GM12878 (cell line): ENCODE measurements at regions not wholly inside any gene's neighbourhood (a gene's known extent, or its start where the extent isn't known, plus 50 kb on each side); places are given as distances from the start of the nearest gene placed in this dataset.

Experiments used
- BACH1 ChIP-seq: fragments of 450-650 bp; IDR thresholded peaks from 2 replicates; pipeline ENCODE4 v1.6.1; 2017; ENCODE audit warnings: mild to moderate bottlenecking, borderline replicate concordance
- CBX5 ChIP-seq: sonication (generic); IDR thresholded peaks from 2 replicates; pipeline ENCODE4 v1.6.1; 2016; ENCODE audit warnings: low read depth, moderate library complexity, mild to moderate bottlenecking, inconsistent platforms
- JUND ChIP-seq: IDR thresholded peaks from 2 replicates; pipeline ENCODE4 v1.6.1; 2012; ENCODE audit warnings: low read depth, mild to moderate bottlenecking, low read length, improper control_type of control experiment, moderate library complexity
- KLF5 ChIP-seq: fragments of 450-650 bp; IDR thresholded peaks from 2 replicates; pipeline ENCODE4 v1.6.1; 2014; ENCODE audit warnings: mild to moderate bottlenecking; ENCODE audit not compliant: partially characterized antibody
- LARP7 ChIP-seq: fragments of 450-650 bp; IDR thresholded peaks from 2 replicates; pipeline ENCODE4 v1.6.1; 2017; ENCODE audit warnings: mild to moderate bottlenecking
- MTA2 ChIP-seq: fragments of 450-650 bp; IDR thresholded peaks from 2 replicates; pipeline ENCODE4 v1.6.1; 2016; ENCODE audit warnings: low read depth, mild to moderate bottlenecking, moderate library complexity
- MTA3 ChIP-seq: IDR thresholded peaks from 2 replicates; pipeline ENCODE4 v1.6.1; 2012; ENCODE audit warnings: low read length, inconsistent platforms, borderline replicate concordance
- MYC ChIP-seq: IDR thresholded peaks from 2 replicates; pipeline ENCODE4 v1.6.1; 2011; ENCODE audit warnings: mild to moderate bottlenecking, low read length, moderate library complexity, inconsistent platforms; ENCODE audit not compliant: insufficient read depth, insufficient replicate concordance, insufficient read length, severe bottlenecking
- NR2C2 ChIP-seq: IDR thresholded peaks from 2 replicates; pipeline ENCODE4 v1.6.1; 2011; ENCODE audit warnings: borderline replicate concordance, low read depth; ENCODE audit not compliant: control insufficient read depth, insufficient read length
- SIX5 ChIP-seq: IDR thresholded peaks from 2 replicates; pipeline ENCODE4 v1.6.1; 2011; ENCODE audit warnings: mild to moderate bottlenecking, low read depth, low read length, moderate library complexity; ENCODE audit not compliant: severe bottlenecking
- STAT3 ChIP-seq: IDR thresholded peaks from 2 replicates; pipeline ENCODE4 v1.6.1; 2011; ENCODE audit warnings: low read depth, low read length, improper control_type of control experiment
- WRNIP1 ChIP-seq: IDR thresholded peaks from 2 replicates; pipeline ENCODE4 v1.6.1; 2011; ENCODE audit warnings: low read depth, low read length, improper control_type of control experiment, borderline replicate concordance
- TF ChIP-seq, protein P1 (sequence below): fragments of 150-350 bp; IDR thresholded peaks from 2 replicates; pipeline ENCODE4 v1.6.1; 2016; ENCODE audit warnings: low read depth, low read length
- TF ChIP-seq, protein P2 (sequence below), 3 experiments: IDR thresholded peaks in 2 of 3; conservative IDR thresholded peaks in 1 of 3; 2 replicates each; pipeline ENCODE4 v1.5.1; 2011; ENCODE audit warnings: low read depth in 3 of 3, low read length in 3 of 3, mild to moderate bottlenecking in 3 of 3, control low read depth in 2 of 3, moderate library complexity in 2 of 3, inconsistent platforms in 1 of 3, mixed read lengths in 1 of 3; ENCODE audit not compliant: control insufficient read depth in 2 of 3, insufficient read depth in 1 of 3; ENCODE audit errors: extremely low read depth in 1 of 3
- TF ChIP-seq, protein P3 (sequence below): IDR thresholded peaks from 2 replicates; pipeline ENCODE4 v1.6.1; 2012; ENCODE audit warnings: low read depth, low read length, improper control_type of control experiment
- TF ChIP-seq, protein P4 (sequence below): fragments of 450-650 bp; IDR thresholded peaks from 2 replicates; pipeline ENCODE4 v1.6.1; 2017; ENCODE audit warnings: antibody characterized with exemption, mild to moderate bottlenecking, moderate library complexity
- TF ChIP-seq, protein P5 (sequence below): fragments of 450-650 bp; IDR thresholded peaks from 2 replicates; pipeline ENCODE4 v1.6.1; 2018; ENCODE audit warnings: borderline replicate concordance, mild to moderate bottlenecking; ENCODE audit not compliant: partially characterized antibody

DNA sequence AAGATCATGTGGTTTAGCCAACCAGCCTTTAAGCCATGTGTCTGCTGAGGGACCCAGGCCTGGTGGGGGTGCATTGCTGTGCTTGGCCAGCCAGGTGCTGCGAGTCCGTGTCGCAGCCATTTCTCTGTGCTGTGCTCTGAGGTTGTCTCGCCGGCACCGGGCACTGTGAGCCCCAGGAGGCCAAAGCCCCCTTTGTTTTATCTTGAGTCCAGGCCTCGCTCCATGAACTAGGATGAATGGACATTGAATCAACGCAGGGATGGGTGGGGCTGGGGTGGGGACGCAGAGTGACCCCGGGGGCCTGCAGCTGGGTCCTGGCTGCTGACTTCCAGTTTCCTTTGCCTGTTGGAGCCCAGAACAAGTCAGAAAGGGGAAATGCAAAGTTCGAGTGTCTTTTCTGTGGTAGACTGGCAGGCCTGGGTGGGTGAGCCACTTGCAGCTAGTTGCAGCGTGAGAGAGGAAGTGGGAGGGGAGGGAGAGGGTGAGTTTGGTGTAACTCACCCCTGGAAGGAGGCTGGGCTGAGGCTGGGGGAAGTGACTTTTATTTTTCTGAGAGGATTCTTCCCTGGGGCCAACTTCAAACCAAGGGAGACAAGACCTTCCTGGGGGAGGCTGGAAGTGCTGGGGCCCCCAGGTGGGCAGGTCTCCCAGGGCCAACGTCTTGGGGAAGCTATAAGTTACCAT is 324.7 kb downstream of the SEC14L1 start (continued):
- TF ChIP-seq MYC: no peak
- no peak for TF ChIP-seq NR2C2
- TF ChIP-seq, protein P1, sequence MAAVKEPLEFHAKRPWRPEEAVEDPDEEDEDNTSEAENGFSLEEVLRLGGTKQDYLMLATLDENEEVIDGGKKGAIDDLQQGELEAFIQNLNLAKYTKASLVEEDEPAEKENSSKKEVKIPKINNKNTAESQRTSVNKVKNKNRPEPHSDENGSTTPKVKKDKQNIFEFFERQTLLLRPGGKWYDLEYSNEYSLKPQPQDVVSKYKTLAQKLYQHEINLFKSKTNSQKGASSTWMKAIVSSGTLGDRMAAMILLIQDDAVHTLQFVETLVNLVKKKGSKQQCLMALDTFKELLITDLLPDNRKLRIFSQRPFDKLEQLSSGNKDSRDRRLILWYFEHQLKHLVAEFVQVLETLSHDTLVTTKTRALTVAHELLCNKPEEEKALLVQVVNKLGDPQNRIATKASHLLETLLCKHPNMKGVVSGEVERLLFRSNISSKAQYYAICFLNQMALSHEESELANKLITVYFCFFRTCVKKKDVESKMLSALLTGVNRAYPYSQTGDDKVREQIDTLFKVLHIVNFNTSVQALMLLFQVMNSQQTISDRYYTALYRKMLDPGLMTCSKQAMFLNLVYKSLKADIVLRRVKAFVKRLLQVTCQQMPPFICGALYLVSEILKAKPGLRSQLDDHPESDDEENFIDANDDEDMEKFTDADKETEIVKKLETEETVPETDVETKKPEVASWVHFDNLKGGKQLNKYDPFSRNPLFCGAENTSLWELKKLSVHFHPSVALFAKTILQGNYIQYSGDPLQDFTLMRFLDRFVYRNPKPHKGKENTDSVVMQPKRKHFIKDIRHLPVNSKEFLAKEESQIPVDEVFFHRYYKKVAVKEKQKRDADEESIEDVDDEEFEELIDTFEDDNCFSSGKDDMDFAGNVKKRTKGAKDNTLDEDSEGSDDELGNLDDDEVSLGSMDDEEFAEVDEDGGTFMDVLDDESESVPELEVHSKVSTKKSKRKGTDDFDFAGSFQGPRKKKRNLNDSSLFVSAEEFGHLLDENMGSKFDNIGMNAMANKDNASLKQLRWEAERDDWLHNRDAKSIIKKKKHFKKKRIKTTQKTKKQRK: no peak
- TF ChIP-seq MTA2: peak; percentile 57; the same call in 1 of the 2 replicates
- TF ChIP-seq, protein P2, sequence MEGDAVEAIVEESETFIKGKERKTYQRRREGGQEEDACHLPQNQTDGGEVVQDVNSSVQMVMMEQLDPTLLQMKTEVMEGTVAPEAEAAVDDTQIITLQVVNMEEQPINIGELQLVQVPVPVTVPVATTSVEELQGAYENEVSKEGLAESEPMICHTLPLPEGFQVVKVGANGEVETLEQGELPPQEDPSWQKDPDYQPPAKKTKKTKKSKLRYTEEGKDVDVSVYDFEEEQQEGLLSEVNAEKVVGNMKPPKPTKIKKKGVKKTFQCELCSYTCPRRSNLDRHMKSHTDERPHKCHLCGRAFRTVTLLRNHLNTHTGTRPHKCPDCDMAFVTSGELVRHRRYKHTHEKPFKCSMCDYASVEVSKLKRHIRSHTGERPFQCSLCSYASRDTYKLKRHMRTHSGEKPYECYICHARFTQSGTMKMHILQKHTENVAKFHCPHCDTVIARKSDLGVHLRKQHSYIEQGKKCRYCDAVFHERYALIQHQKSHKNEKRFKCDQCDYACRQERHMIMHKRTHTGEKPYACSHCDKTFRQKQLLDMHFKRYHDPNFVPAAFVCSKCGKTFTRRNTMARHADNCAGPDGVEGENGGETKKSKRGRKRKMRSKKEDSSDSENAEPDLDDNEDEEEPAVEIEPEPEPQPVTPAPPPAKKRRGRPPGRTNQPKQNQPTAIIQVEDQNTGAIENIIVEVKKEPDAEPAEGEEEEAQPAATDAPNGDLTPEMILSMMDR (IDR thresholded peaks at IDR 0.05 in 2 of 3, conservative IDR thresholded peaks at IDR 0.05 in 1 of 3; ENCODE audit: control insufficient read depth in 2 of 3, extremely low read depth in 1 of 3, insufficient read depth in 1 of 3, low read depth in 3 of 3, low read length in 3 of 3): no peak
- TF ChIP-seq, protein P3, sequence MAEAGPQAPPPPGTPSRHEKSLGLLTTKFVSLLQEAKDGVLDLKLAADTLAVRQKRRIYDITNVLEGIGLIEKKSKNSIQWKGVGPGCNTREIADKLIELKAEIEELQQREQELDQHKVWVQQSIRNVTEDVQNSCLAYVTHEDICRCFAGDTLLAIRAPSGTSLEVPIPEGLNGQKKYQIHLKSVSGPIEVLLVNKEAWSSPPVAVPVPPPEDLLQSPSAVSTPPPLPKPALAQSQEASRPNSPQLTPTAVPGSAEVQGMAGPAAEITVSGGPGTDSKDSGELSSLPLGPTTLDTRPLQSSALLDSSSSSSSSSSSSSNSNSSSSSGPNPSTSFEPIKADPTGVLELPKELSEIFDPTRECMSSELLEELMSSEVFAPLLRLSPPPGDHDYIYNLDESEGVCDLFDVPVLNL: peak; percentile 43; the same call in 1 of the 2 replicates
- TF ChIP-seq LARP7: no peak
- TF ChIP-seq, protein P4, sequence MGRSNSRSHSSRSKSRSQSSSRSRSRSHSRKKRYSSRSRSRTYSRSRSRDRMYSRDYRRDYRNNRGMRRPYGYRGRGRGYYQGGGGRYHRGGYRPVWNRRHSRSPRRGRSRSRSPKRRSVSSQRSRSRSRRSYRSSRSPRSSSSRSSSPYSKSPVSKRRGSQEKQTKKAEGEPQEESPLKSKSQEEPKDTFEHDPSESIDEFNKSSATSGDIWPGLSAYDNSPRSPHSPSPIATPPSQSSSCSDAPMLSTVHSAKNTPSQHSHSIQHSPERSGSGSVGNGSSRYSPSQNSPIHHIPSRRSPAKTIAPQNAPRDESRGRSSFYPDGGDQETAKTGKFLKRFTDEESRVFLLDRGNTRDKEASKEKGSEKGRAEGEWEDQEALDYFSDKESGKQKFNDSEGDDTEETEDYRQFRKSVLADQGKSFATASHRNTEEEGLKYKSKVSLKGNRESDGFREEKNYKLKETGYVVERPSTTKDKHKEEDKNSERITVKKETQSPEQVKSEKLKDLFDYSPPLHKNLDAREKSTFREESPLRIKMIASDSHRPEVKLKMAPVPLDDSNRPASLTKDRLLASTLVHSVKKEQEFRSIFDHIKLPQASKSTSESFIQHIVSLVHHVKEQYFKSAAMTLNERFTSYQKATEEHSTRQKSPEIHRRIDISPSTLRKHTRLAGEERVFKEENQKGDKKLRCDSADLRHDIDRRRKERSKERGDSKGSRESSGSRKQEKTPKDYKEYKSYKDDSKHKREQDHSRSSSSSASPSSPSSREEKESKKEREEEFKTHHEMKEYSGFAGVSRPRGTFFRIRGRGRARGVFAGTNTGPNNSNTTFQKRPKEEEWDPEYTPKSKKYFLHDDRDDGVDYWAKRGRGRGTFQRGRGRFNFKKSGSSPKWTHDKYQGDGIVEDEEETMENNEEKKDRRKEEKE: no peak
- 0 out of 2 replicates have a peak, but pooled peaks have one; percentile 13 for TF ChIP-seq JUND
- no peak for TF ChIP-seq KLF5
- peak; percentile 20 for TF ChIP-seq SIX5
- TF ChIP-seq STAT3: no peak
- TF ChIP-seq, protein P5, sequence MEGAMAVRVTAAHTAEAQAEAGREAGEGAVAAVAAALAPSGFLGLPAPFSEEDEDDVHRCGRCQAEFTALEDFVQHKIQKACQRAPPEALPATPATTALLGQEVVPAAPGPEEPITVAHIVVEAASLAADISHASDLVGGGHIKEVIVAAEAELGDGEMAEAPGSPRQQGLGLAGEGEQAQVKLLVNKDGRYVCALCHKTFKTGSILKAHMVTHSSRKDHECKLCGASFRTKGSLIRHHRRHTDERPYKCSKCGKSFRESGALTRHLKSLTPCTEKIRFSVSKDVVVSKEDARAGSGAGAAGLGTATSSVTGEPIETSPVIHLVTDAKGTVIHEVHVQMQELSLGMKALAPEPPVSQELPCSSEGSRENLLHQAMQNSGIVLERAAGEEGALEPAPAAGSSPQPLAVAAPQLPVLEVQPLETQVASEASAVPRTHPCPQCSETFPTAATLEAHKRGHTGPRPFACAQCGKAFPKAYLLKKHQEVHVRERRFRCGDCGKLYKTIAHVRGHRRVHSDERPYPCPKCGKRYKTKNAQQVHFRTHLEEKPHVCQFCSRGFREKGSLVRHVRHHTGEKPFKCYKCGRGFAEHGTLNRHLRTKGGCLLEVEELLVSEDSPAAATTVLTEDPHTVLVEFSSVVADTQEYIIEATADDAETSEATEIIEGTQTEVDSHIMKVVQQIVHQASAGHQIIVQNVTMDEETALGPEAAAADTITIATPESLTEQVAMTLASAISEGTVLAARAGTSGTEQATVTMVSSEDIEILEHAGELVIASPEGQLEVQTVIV: no peak
- no peak for TF ChIP-seq CBX5
- TF ChIP-seq BACH1: peak; percentile 7; the same call in 1 of the 2 replicates
- 0 out of 2 replicates have a peak, but pooled peaks have one; percentile 64 for TF ChIP-seq WRNIP1
- TF ChIP-seq MTA3: peak; percentile 55; the same call in 1 of the 2 replicates
